ENCODE measurements at regions not wholly inside any gene's neighbourhood (a gene's known extent, or its start where the extent isn't known, plus 50 kb on each side); places are given as distances from the start of the nearest gene placed in this dataset.

- CTCF ChIA-PET = no interaction called here
- H3K4me1 Mint-ChIP-seq (ENCODE audit: low read depth) = no peaks in the 10 kb centered on the region
Observed at GRCh38 chr21:22961258-22961657, 1963.0 kb downstream of the NCAM2 start.

GRCh38 chr21:22965455-22966135 lies 1967.4 kb downstream of the NCAM2 start:
- Histone ChIP-seq H3K27me3 (ENCODE audit: control insufficient read depth in 1 of 2, insufficient read depth in 2 of 2, low read length in 2 of 2) (no peaks in the 10 kb centered on the region), H3K4me1 (ENCODE audit: insufficient read depth, low read length) (no peaks in the 10 kb centered on the region), H3K36me3 (ENCODE audit: insufficient read depth, low read length) (no peaks in the 10 kb centered on the region), H3K9me3 (ENCODE audit: control insufficient read depth in 1 of 2, insufficient read depth in 1 of 2, low read length in 2 of 2) (no peaks in the 10 kb centered on the region), H3K27ac (ENCODE audit: low read depth in 1 of 2, low read length in 2 of 2) (no peak overlapping the region), H3K4me3 (ENCODE audit: low read length) (no peak overlapping the region)
- Mint-ChIP-seq H3K4me1 (ENCODE audit: low read depth) (no peaks in the 10 kb centered on the region), H3K36me3 (ENCODE audit: low read depth) (no peaks in the 10 kb centered on the region), H3K9me3 (peaks cover 3% of the 10 kb centered on the region), H3K4me3 (no peak overlapping the region), H3K27me3 (no peaks in the 10 kb centered on the region), H3K27ac (no peak overlapping the region)
- no peak for TF ChIP-seq CTCF (IDR thresholded peaks at IDR 0.05)
- ATAC-seq (ENCODE audit: poor library complexity) = no peak
- CTCF ChIA-PET = no interaction called here
- DNase-seq = no peak
- POLR2A ChIA-PET = no interaction called here
- intact Hi-C loops (cut with DNase I, micrococcal nuclease) = no loop called here

More at GRCh38 chr21:22961258-22961657, 1963.0 kb downstream of the NCAM2 start:
- DNase-seq (no peak), ATAC-seq (ENCODE audit: poor library complexity) (no peak)
- Histone ChIP-seq H3K36me3 (ENCODE audit: insufficient read depth, low read length) (no peaks in the 10 kb centered on the region), H3K27me3 (ENCODE audit: control insufficient read depth in 1 of 2, insufficient read depth in 2 of 2, low read length in 2 of 2) (no peaks in the 10 kb centered on the region), H3K9me3 (ENCODE audit: control insufficient read depth in 1 of 2, insufficient read depth in 1 of 2, low read length in 2 of 2) (peaks cover 0 to 3% of the 10 kb centered on the region in 2 experiments), H3K4me1 (ENCODE audit: insufficient read depth, low read length) (no peaks in the 10 kb centered on the region), H3K27ac (ENCODE audit: low read depth in 1 of 2, low read length in 2 of 2) (no peak overlapping the region), H3K4me3 (ENCODE audit: low read length) (no peak overlapping the region)
- H3K36me3 Mint-ChIP-seq (ENCODE audit: low read depth) = no peaks in the 10 kb centered on the region
- H3K9me3 Mint-ChIP-seq = peaks cover 3% of the 10 kb centered on the region
- POLR2A ChIA-PET = no interaction called here
- H3K27me3 Mint-ChIP-seq = no peaks in the 10 kb centered on the region
- no peak for TF ChIP-seq CTCF (IDR thresholded peaks at IDR 0.05)
- H3K4me3 Mint-ChIP-seq = no peak overlapping the region
- intact Hi-C loops (cut with DNase I, micrococcal nuclease) = no loop called here
- no peak overlapping the region for H3K27ac Mint-ChIP-seq

- no peak overlapping the region for H3K4me3 Mint-ChIP-seq
- H3K27me3 Mint-ChIP-seq = no peaks in the 10 kb centered on the region
- H3K4me1 ChIP-seq (ENCODE audit: insufficient read depth, low read length) = no peaks in the 10 kb centered on the region
- no peaks in the 10 kb centered on the region for H3K36me3 Mint-ChIP-seq (ENCODE audit: low read depth)
- DNase-seq (no peak), ATAC-seq (ENCODE audit: poor library complexity) (no peak)
- no peaks in the 10 kb centered on the region for H3K27me3 ChIP-seq (ENCODE audit: control insufficient read depth in 1 of 2, insufficient read depth in 2 of 2, low read length in 2 of 2)
- H3K9me3 ChIP-seq (ENCODE audit: control insufficient read depth in 1 of 2, insufficient read depth in 1 of 2, low read length in 2 of 2) = peaks cover 0 to 13% of the 10 kb centered on the region in 2 experiments
- TF ChIP-seq CTCF (IDR thresholded peaks at IDR 0.05) = no peak
- H3K9me3 Mint-ChIP-seq = peaks cover 2% of the 10 kb centered on the region
- H3K27ac Mint-ChIP-seq = no peak overlapping the region
- ChIA-PET CTCF (no interaction called here), POLR2A (no interaction called here)
- H3K27ac ChIP-seq (ENCODE audit: low read depth in 1 of 2, low read length in 2 of 2) = no peak overlapping the region
- H3K36me3 ChIP-seq (ENCODE audit: insufficient read depth, low read length) = no peaks in the 10 kb centered on the region
- intact Hi-C loops (cut with DNase I, micrococcal nuclease) = no loop called here
- no peaks in the 10 kb centered on the region for H3K4me1 Mint-ChIP-seq (ENCODE audit: low read depth)
- H3K4me3 ChIP-seq (ENCODE audit: low read length) = no peak overlapping the region
Observed at GRCh38 chr21:22981819-22982218, 1983.6 kb downstream of the NCAM2 start.

Measured in CD4-positive, alpha-beta T cell (primary cell).